ENCODE measurements at regions not wholly inside any gene's neighbourhood (a gene's known extent, or its start where the extent isn't known, plus 50 kb on each side); places are given as distances from the start of the nearest gene placed in this dataset.
A peak's percentile ranks its signal among the peaks of the same experiment; 100 is the strongest.
"Not testable (repeated sequence)": the region's sequence is repeated elsewhere in the genome, so short reads cannot be mapped to it uniquely, and the experiment has no call there.

DNA sequence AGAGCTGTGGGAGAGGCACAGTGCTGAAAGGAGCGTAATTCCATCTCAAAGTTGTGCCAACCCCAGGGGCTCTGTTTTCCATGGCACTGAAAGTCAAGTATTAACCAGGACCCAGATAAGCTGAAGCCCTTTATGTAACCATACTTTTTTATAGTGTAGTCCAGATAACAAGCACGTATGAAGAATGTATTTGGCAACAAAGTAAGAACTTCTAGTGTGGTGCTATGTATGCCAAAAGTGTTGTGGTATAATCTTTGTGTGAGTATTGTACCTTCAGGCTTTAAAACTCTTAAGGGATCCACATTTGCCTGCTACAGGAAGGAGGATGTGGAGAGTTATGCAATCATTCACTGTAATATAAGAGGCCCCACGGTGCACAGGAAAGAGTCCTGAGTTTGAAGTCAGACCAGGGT is 129.4 kb downstream of the IBTK start:
- DNase-seq: no peak

GRCh38 chr6:82114748-82115147 is 132.8 kb downstream of the IBTK start:
- DNase-seq: no peak

GRCh38 chr6:82113231-82113630 is 134.3 kb downstream of the IBTK start:
- no peak for DNase-seq

DNA sequence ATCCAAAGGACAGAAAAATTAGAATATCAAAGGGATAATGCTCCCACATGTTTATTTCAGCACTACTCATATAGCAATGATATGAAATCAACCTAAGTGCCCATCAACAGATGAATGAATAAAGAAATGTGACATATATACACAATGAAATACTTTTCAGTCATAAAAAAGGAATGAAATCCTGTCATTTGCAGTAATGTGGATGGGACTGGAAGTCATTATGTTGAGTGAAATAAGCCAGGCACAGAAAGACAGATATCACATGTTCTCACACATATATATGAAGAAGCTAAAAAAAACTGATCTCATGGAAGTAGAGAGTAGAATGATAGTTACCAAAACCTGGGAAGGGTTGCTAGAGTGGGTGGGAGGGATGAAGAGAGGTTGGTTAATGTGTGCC is 135.7 kb downstream of the IBTK start:
- DNase-seq: no peak

DNA sequence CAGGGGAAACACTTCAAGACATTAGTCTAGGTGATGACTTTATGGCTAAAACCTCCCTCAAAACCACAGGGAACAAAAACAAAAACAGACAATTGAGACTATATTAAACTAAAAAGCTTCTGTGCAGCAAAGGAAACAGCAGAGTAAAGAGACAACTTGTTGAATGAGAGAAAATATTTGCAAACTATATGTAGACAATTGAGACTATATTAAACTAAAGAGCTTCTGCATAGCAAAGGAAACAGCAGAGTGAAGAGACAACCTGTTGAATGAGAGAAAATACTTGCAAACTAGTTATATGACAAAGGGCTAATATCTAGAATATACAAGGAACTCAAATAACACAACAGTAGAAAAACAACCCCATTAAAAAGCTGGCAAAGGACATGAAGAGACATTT is 136.4 kb downstream of the IBTK start:
- DNase-seq: no peak

GRCh38 chr6:82103171-82103570 is 144.4 kb downstream of the IBTK start:
- not testable (repeated sequence) for DNase-seq

DNA sequence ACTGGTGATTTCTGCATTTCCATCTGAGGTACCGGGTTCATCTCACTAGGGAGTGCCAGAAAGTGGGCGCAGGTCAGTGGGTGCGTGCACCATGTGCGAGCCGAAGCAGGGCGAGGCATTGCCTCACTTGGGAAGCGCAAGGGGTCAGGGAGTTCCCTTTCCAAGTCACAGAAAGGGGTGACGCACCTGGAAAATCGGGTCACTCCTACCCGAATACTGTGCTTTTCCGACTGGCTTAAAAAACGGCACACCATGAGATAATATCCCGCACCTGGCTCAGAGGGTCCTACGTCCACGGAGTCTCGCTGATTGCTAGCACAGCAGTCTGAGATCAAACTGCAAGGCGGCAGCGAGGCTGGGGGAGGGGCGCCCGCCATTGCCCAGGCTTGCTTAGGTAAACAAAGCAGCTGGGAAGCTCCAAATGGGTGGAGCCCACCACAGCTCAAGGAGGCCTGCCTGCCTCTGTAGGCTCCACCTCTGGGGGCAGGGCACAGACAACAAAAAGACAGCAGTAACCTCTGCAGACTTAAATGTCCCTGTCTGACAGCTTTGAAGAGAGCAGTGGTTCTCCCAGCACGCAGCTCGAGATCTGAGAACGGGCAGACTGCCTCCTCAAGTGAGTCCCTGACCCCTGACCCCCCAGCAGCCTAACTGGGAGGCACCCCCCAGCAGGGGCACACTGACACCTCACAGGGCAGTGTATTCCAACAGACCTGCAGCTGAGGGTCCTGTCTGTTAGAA is 146.0 kb downstream of the IBTK start:
- not testable (repeated sequence) for DNase-seq

DNA sequence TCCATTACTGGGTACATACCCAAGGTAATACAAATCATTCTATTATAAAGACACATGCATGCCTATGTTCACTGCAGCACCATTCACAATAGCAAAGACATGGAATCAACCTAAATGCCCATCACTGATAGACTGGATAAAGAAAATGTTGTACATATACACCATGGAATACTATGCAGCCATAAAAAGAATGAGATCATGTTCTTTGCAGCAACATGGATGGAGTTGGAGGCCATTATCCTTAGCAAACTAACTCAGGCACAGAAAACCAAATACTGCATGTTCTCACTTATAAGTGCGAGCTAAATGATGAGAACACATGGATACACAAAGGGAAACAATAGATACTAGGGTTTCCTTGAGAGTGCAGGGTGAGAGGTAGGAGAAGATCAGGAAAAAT is 146.8 kb downstream of the IBTK start:
- not testable (repeated sequence) for DNase-seq

GRCh38 chr6:82097676-82098075 is 149.9 kb downstream of the IBTK start:
- DNase-seq: no peak

GRCh38 chr6:82095091-82095490 is 152.5 kb downstream of the IBTK start:
- no peak for DNase-seq

DNA sequence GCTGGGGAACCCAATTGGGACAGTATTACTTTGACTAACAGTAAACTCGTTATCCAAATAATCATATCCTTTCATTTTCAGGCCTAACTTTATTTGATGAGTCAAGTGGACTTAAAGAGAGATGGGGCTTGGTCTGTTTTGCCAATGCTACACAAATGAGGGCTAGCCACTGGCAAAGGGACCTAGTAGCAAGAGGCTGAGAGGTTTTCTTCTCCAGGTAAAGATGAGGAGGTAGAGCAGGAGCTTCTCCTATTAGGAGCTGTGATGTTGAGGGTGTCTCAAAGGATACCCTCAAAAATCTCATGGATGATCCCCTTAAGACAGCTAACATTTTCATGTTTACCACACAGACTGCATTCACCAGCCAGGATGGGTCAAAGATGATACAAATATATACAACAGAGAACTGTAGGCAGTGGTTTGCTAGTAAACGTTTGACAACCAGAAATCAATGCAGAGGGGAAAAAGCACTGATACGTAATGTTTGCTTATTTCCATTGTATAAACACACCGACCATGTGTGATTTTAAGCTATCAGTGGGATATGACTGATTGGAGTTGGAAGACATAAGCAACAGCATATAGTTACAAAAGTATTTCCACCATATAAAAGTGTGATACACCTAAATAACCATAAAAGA is 153.3 kb downstream of the IBTK start:
- DNase-seq: no peak

DNA sequence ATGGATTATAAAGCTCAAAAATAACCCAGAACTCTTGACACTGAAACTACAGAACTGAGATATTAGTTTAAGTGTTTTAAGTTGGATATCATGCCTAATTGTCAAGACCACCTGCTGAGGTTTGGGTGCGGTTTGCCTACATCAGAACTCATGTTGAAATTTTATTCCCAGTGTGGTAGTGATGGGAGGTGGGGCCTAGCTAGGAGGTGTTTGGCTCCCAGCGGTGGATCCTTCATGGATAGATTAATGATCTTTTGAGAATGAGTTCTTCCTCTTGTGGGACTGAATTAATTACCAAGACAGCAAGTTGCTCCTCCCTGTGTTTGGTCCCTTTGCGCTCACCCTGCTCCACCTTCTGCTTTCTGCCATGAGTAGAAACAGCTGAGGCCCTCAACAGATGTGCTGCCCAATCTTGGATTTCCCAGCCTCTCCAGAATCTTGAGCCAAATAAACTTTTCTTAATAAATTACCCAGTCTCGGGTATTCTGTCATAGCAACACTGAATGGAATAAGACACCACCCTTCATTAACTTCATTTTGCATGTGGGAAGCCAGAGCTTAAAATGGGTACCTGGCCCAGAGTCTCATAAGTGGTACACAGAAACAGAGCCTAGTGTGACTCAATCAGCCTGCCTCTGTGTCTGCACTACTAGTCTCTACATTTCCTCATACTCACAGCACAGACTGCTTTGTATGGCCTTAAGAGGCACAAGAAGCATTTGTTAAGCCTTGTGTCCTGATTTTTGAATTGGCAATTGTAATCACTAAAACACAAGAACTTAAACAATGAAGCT is 158.4 kb downstream of the IBTK start:
- DNase-seq: no peak

GRCh38 chr6:82086944-82087343 is 160.6 kb downstream of the IBTK start:
- DNase-seq: no peak

DNA sequence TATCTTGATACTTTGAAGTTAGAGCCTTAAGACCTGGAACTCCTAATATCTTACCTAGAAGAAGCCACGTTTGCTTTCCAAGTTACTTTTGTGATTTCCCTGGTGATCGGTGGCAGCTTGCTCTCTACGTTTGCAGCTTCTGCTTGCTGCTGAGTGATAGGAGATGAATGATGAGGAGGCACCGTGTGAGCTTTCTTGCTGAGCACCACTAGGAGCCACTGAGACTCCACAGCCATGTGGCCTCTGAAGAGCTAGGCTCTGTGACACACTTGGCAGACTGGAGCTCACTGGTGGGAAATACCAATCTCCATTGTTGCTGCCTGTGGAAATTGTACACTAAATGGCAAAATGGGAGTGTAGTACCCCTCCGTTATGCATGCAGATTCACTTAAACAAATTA is 161.8 kb downstream of the IBTK start:
- DNase-seq: no peak

- peak; percentile 82 for DNase-seq
These were observed 163.1 kb downstream of the IBTK start for GRCh38 chr6:82084324-82084920.

- DNase-seq: no peak
These were observed 163.9 kb downstream of the IBTK start for GRCh38 chr6:82083646-82084045.

DNA sequence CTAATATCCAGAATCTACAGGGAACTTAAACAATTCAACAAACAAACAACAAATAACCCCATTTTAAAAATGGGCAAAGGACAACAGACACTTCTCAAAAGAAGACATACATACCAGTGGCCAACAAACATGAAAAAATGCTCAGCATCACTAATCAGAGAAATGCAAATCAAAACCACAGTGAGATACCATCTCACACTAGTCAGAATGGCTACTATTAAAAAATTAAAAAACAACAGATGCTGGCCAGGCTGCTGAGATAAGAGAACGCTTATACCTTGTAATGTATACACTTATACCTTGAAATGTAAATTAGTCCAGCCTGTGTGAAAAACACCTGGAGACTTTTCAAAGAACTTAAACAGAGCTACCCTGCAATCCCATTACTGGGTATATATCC is 166.8 kb downstream of the IBTK start:
- no peak for DNase-seq

DNA sequence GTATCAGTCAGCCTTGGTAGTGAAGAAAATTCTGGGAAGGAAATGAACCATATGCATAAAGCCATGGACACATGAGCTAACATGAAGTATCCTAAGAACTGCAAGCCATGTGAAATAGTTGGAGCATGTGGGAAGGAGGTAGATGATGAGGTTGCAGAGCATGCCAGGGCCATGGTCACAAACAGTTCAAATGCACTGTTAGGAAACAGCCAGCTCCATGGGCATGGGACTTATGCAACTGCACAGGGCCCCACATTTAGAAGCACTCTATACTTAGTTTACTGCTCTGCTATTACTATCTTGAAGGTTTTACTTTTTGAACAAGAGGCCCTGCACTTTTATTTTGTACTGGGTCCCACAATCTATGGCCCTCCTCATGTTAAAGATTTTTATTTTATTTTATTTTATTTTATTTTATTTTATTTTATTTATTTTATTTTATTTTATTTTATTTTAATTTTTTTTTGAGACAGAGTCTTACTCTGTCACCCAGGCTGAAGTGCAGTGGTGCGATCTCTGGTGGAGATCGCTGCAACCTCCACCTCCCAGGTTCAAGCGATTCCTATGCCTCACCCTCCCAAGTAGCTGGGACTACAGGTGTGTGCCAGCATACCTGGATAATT is 169.1 kb downstream of the IBTK start:
- no peak for DNase-seq

GRCh38 chr6:82076916-82077315 is 170.6 kb downstream of the IBTK start:
- no peak for DNase-seq

DNA sequence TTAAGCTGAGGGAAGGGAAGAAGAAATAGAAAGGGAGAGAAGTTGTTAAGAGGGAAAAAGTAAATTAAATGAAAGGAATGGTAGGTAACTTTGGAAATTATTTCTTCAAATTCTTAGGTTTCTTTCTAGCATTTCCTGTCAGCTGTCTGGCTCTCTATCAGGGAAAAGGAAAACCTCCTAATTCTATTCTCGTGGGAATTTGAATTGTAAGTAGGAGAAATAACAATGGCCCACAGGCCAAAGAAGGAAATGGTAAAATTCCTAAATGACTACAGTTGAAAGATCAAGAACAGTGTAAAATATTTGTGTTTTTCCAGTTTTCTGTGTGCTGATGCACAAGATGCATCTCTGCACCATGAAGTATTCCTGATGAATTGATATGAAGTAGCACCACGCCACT is 173.0 kb downstream of the IBTK start:
- no peak for DNase-seq

DNA sequence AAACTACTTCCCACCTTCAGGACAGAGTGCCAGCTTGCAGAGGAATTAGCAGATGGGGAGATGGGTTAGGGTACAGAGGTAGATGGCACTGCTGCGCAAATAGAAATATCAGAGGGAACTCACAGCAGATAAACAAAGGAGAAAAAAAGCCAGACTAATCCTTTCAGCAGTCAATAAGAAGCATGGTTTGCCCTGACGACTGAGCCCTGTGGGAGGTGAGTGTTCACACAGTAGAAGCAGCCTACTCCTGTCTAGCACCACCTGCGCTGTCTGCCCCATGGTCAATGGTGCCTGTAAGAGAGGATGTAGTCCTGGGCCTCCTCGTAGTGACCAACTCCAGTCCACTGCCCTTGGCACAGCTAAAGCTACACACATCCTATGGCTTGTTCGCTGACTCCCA is 174.1 kb downstream of the IBTK start:
- DNase-seq: peak; percentile 21

DNA sequence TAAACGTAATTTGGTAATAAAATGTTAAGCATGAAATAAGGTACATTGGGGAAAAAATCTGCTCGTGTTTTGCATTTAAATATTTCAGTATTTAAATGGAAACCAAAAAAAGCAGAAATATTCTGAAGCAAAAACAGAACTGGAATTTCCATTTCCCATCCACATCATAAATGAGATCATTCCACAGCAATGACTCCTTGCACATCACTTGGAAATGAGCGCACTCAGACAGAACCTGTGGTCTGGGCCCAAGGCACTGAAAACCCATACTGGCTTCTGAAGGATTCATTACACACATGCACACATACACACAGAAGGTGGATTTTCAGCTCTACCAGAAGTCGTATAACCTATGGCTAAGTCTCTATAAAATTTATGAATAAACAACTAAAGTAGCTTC is 174.8 kb downstream of the IBTK start:
- DNase-seq: no peak

GRCh38 chr6:82072121-82072521 is 175.4 kb downstream of the IBTK start:
- DNase-seq: peak; percentile 83

All from DMS153 (cell line).